ENCODE measurements at regions not wholly inside any gene's neighbourhood (a gene's known extent, or its start where the extent isn't known, plus 50 kb on each side); places are given as distances from the start of the nearest gene placed in this dataset.

GRCh38 chr6:122284848-122285247, 114.6 kb upstream of the HSF2 start:
- TF ChIP-seq CTCF (IDR thresholded peaks at IDR 0.05): no peak
- H3K4me3 ChIP-seq: no peak overlapping the region
- H3K9me3 ChIP-seq: no peaks in the 10 kb centered on the region
- no peak overlapping the region for H3K27ac ChIP-seq
- no peaks in the 10 kb centered on the region for H3K4me1 ChIP-seq
- no peaks in the 10 kb centered on the region for H3K36me3 ChIP-seq
- DNase-seq (ENCODE audit: low spot score): no peak
- H3K27me3 ChIP-seq: no peaks in the 10 kb centered on the region

GRCh38 chr6:122285292-122285913, 114.0 kb upstream of the HSF2 start:
- H3K27ac ChIP-seq: no peak overlapping the region
- H3K4me3 ChIP-seq: no peak overlapping the region
- TF ChIP-seq CTCF (IDR thresholded peaks at IDR 0.05): no peak
- no peaks in the 10 kb centered on the region for H3K4me1 ChIP-seq
- H3K9me3 ChIP-seq: no peaks in the 10 kb centered on the region
- no peaks in the 10 kb centered on the region for H3K36me3 ChIP-seq
- no peak for DNase-seq (ENCODE audit: low spot score)
- H3K27me3 ChIP-seq: no peaks in the 10 kb centered on the region

- H3K4me1 ChIP-seq: no peaks in the 10 kb centered on the region
- H3K27me3 ChIP-seq: no peaks in the 10 kb centered on the region
- H3K27ac ChIP-seq: no peak overlapping the region
- H3K36me3 ChIP-seq: no peaks in the 10 kb centered on the region
- H3K9me3 ChIP-seq: no peaks in the 10 kb centered on the region
- no peak for DNase-seq (ENCODE audit: low spot score)
- TF ChIP-seq CTCF (IDR thresholded peaks at IDR 0.05): no peak
- H3K4me3 ChIP-seq: no peak overlapping the region
Measured at GRCh38 chr6:122286512-122286911, 112.9 kb upstream of the HSF2 start.

GRCh38 chr6:122289762-122290539, 109.5 kb upstream of the HSF2 start:
- Histone ChIP-seq H3K9me3 (no peaks in the 10 kb centered on the region), H3K36me3 (no peaks in the 10 kb centered on the region), H3K4me1 (no peaks in the 10 kb centered on the region), H3K27me3 (no peaks in the 10 kb centered on the region), H3K4me3 (no peak overlapping the region), H3K27ac (no peak overlapping the region)
- no peak for DNase-seq (ENCODE audit: low spot score)
- TF ChIP-seq CTCF (IDR thresholded peaks at IDR 0.05): peak in 1 of 2 donors; percentile 36

GRCh38 chr6:122297010-122297409, 102.4 kb upstream of the HSF2 start:
- H3K4me1 ChIP-seq: no peaks in the 10 kb centered on the region
- TF ChIP-seq CTCF (IDR thresholded peaks at IDR 0.05): no peak
- no peaks in the 10 kb centered on the region for H3K27me3 ChIP-seq
- no peak overlapping the region for H3K4me3 ChIP-seq
- DNase-seq (ENCODE audit: low spot score): no peak
- no peak overlapping the region for H3K27ac ChIP-seq
- no peaks in the 10 kb centered on the region for H3K36me3 ChIP-seq
- no peaks in the 10 kb centered on the region for H3K9me3 ChIP-seq
